ENCODE measurements at regions not wholly inside any gene's neighbourhood (a gene's known extent, or its start where the extent isn't known, plus 50 kb on each side); places are given as distances from the start of the nearest gene placed in this dataset.

DNA sequence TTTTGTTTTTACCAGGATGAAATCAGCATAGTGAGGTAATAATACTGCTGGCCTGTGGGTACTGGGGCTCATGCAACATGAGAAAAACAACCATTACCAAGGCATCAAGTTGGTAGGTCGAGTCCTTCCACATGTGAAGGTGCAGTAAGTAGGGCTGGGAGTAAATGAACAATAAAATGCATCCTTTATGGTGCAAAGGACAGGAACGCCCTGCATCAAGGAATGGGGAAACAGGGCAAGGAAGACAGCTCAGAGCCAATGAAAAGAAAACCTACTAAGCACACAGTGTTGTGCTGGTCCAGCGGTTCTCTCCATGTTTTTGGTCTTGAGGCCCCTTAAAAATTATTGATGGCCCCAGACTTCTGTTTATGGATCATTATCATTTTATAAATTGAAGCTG lies 168.5 kb upstream of the TPM1 start:
- TF ChIP-seq, protein P1, sequence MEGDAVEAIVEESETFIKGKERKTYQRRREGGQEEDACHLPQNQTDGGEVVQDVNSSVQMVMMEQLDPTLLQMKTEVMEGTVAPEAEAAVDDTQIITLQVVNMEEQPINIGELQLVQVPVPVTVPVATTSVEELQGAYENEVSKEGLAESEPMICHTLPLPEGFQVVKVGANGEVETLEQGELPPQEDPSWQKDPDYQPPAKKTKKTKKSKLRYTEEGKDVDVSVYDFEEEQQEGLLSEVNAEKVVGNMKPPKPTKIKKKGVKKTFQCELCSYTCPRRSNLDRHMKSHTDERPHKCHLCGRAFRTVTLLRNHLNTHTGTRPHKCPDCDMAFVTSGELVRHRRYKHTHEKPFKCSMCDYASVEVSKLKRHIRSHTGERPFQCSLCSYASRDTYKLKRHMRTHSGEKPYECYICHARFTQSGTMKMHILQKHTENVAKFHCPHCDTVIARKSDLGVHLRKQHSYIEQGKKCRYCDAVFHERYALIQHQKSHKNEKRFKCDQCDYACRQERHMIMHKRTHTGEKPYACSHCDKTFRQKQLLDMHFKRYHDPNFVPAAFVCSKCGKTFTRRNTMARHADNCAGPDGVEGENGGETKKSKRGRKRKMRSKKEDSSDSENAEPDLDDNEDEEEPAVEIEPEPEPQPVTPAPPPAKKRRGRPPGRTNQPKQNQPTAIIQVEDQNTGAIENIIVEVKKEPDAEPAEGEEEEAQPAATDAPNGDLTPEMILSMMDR (IDR thresholded peaks at IDR 0.05; ENCODE audit: insufficient read depth, low read depth, low read length): no peak
- no peak for TF ChIP-seq EZH2 (IDR thresholded peaks at IDR 0.05; ENCODE audit: insufficient read depth, low read length)
